ENCODE measurements at regions not wholly inside any gene's neighbourhood (a gene's known extent, or its start where the extent isn't known, plus 50 kb on each side); places are given as distances from the start of the nearest gene placed in this dataset.

- TF ChIP-seq MAFK (IDR thresholded peaks at IDR 0.05; ENCODE audit: low read length) (peak; percentile 87), CHCHD3 (CRISPR knock-in tag; IDR thresholded peaks at IDR 0.05) (no peak), TOE1 (IDR thresholded peaks at IDR 0.05; ENCODE audit: borderline replicate concordance) (no peak), TOE1 (CRISPR knock-in tag; IDR thresholded peaks at IDR 0.05; ENCODE audit: borderline replicate concordance, low read depth) (no peak), EWSR1 (IDR thresholded peaks at IDR 0.05; ENCODE audit: borderline replicate concordance, low read depth, partially characterized antibody) (no peak), PRDM10 (IDR thresholded peaks at IDR 0.05; ENCODE audit: partially characterized antibody) (peak; percentile 50), CHD1 (IDR thresholded peaks at IDR 0.05; ENCODE audit: low read length) (no peak), ZNF280B (CRISPR knock-in tag; IDR thresholded peaks at IDR 0.05) (no peak), RREB1 (CRISPR knock-in tag; IDR thresholded peaks at IDR 0.05) (no peak), DEAF1 (CRISPR knock-in tag; IDR thresholded peaks at IDR 0.05) (peak; percentile 32; the same call in 1 of the 2 replicates), ZNF699 (CRISPR knock-in tag; IDR thresholded peaks at IDR 0.05; ENCODE audit: insufficient replicate concordance) (no peak), MAFF (IDR thresholded peaks at IDR 0.05; ENCODE audit: low read length) (peak; percentile 90), ZNF134 (CRISPR knock-in tag; conservative IDR thresholded peaks at IDR 0.05) (0 out of 2 replicates have a peak, but pooled peaks have one; percentile 28), ZNF133 (CRISPR knock-in tag; IDR thresholded peaks at IDR 0.05) (no peak)
Measured at GRCh38 chr3:170726976-170727661, 141.2 kb upstream of the SLC7A14 start (continued).

All from K562 (cell line).